GM12872 (cell line): ENCODE measurements at regions not wholly inside any gene's neighbourhood (a gene's known extent, or its start where the extent isn't known, plus 50 kb on each side); places are given as distances from the start of the nearest gene placed in this dataset.

ENCODE experiments used
- CTCF ChIP-seq: IDR thresholded peaks from 3 replicates; pipeline ENCODE4 v1.5.1; 2011; ENCODE audit warnings: low read depth, mild to moderate bottlenecking, low read length, moderate library complexity; ENCODE audit not compliant: insufficient read depth

GRCh38 chr4:170776983-170777382 is 687.2 kb upstream of the AADAT start:
- no peak for TF ChIP-seq CTCF

GRCh38 chr4:170775851-170776250 is 686.1 kb upstream of the AADAT start:
- TF ChIP-seq CTCF, result no peak

- no peak for TF ChIP-seq CTCF
Observed at GRCh38 chr4:170773709-170774273, 684.0 kb upstream of the AADAT start.

- no peak for TF ChIP-seq CTCF
Observed at GRCh38 chr4:170772429-170772828, 682.7 kb upstream of the AADAT start.

GRCh38 chr4:170770664-170771063 is 680.9 kb upstream of the AADAT start:
- no peak for TF ChIP-seq CTCF

- no peak for TF ChIP-seq CTCF
Observed at GRCh38 chr4:170769862-170770261, 680.1 kb upstream of the AADAT start.

- TF ChIP-seq CTCF, result no peak
Observed at GRCh38 chr4:170758988-170759387, 669.2 kb upstream of the AADAT start.
